Upper lobe of left lung (tissue), 4 donors: ENCODE measurements at regions not wholly inside any gene's neighbourhood (a gene's known extent, or its start where the extent isn't known, plus 50 kb on each side); places are given as distances from the start of the nearest gene placed in this dataset.

Experiments
- CTCF ChIP-seq, 6 experiments: fragments of 450-650 bp in 4 of 6; fragments of 200-600 bp in 2 of 6; sonication (generic) in 2 of 6; IDR thresholded peaks; one replicate each; pipeline ENCODE4 v1.5.1; 2016 to 2019; ENCODE audit warnings: antibody characterized with exemption in 6 of 6
- EP300 ChIP-seq, 4 donors: sonication (generic); formaldehyde crosslinking; IDR thresholded peaks; one replicate each; pipeline ENCODE4 v1.5.1; 2017; ENCODE audit warnings: antibody characterized with exemption in 4 of 4, control low read depth in 2 of 4
- POLR2A ChIP-seq, 4 donors: fragments of 450-650 bp; IDR thresholded peaks; one replicate each; pipeline ENCODE4 v1.5.1; 2016 to 2017; ENCODE audit warnings: antibody characterized with exemption in 4 of 4, mild to moderate bottlenecking in 2 of 4
- POLR2AphosphoS5 ChIP-seq, 2 donors: sonication (generic); formaldehyde crosslinking; IDR thresholded peaks; one replicate each; pipeline ENCODE4 v1.5.1; 2017; ENCODE audit warnings: antibody characterized with exemption in 2 of 2

DNA sequence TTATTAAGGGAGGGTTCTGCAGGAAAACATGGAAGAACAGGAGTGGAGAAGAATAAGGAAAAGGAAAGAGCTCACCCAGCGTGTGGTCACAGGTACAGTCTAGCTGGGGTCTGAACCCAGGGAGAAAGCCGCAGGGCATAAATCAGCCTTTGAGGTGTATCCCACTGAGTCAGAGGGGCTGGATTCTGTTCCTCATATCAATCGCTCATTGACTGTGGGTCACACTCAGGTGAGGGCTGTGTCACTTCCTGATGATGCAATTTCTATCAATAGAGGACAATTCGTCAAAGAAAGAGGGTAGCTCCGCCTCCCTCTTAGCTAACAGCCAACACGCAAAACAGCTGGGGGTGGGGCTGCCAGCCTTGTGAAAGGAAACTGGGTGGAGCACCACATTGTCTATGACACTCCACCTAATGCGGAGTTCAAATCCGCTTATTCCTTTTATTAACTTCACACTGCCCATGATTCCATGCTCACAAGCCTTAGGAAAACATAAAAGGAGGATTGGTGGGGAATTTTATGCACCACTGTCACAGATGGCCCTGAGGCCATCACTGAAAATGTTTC, 176.2 kb downstream of the ICE1 start:
- TF ChIP-seq POLR2A (IDR thresholded peaks at IDR 0.05): no peak
- no peak for TF ChIP-seq CTCF (IDR thresholded peaks at IDR 0.05)
- TF ChIP-seq EP300 (IDR thresholded peaks at IDR 0.05): no peak
- TF ChIP-seq POLR2AphosphoS5 (IDR thresholded peaks at IDR 0.05): no peak
